GM18907 (cell line): ENCODE measurements at regions not wholly inside any gene's neighbourhood (a gene's known extent, or its start where the extent isn't known, plus 50 kb on each side); places are given as distances from the start of the nearest gene placed in this dataset.

Experiments used
- ATAC-seq: cut with Tn5 transposase; IDR thresholded peaks from one replicate; pipeline ENCODE4 v1.9.1; 2021; ENCODE audit warnings: mild to moderate bottlenecking, moderate library complexity; ENCODE audit not compliant: unreplicated experiment

- ATAC-seq: no peak
These were observed 320.0 kb downstream of the BRINP2 start for GRCh38 chr1:177490786-177491185.

GRCh38 chr1:177490036-177490639 lies 319.4 kb downstream of the BRINP2 start:
- no peak for ATAC-seq

GRCh38 chr1:177488722-177489121 lies 318.0 kb downstream of the BRINP2 start:
- ATAC-seq: no peak

GRCh38 chr1:177487481-177487880 lies 316.7 kb downstream of the BRINP2 start:
- no peak for ATAC-seq

- no peak for ATAC-seq
These were observed 310.1 kb downstream of the BRINP2 start for GRCh38 chr1:177480741-177481305.

- ATAC-seq: no peak
These were observed 308.8 kb downstream of the BRINP2 start for GRCh38 chr1:177479600-177479999.

- no peak for ATAC-seq
These were observed 305.9 kb downstream of the BRINP2 start for GRCh38 chr1:177476676-177477075.

GRCh38 chr1:177472567-177472966 lies 301.8 kb downstream of the BRINP2 start:
- no peak for ATAC-seq

GRCh38 chr1:177471244-177471643 lies 300.5 kb downstream of the BRINP2 start:
- ATAC-seq: no peak

GRCh38 chr1:177469519-177469918 lies 298.8 kb downstream of the BRINP2 start:
- ATAC-seq: no peak

- no peak for ATAC-seq
These were observed 295.5 kb downstream of the BRINP2 start for GRCh38 chr1:177466286-177466685.

GRCh38 chr1:177464686-177465085 lies 293.9 kb downstream of the BRINP2 start:
- no peak for ATAC-seq

- no peak for ATAC-seq
These were observed 280.4 kb downstream of the BRINP2 start for GRCh38 chr1:177451191-177451590.

- ATAC-seq: no peak
These were observed 278.0 kb downstream of the BRINP2 start for GRCh38 chr1:177448652-177449357.

- no peak for ATAC-seq
These were observed 277.4 kb downstream of the BRINP2 start for GRCh38 chr1:177448036-177448615.

- no peak for ATAC-seq
These were observed 274.4 kb downstream of the BRINP2 start for GRCh38 chr1:177444997-177445746.

GRCh38 chr1:177443003-177443402 lies 272.2 kb downstream of the BRINP2 start:
- ATAC-seq: no peak

- no peak for ATAC-seq
These were observed 271.8 kb downstream of the BRINP2 start for GRCh38 chr1:177442584-177442983.

- no peak for ATAC-seq
These were observed 270.5 kb downstream of the BRINP2 start for GRCh38 chr1:177441281-177441680.

- no peak for ATAC-seq
These were observed 270.1 kb downstream of the BRINP2 start for GRCh38 chr1:177440821-177441220.

GRCh38 chr1:177439301-177439700 lies 268.5 kb downstream of the BRINP2 start:
- no peak for ATAC-seq
